OCI-LY7 (cell line): ENCODE measurements at regions not wholly inside any gene's neighbourhood (a gene's known extent, or its start where the extent isn't known, plus 50 kb on each side); places are given as distances from the start of the nearest gene placed in this dataset.

Experiments
- BruUV-seq: library from RNA; stranded (reverse); fragments of 400-500 nt; replicated peaks from 2 replicates; lab custom pipeline; 2021; lab: Mats Ljungman, UMichigan
- CTCF ChIA-PET: fragments of 300-600 bp; sonication (Branson Sonifier 250); formaldehyde crosslinking; loops from one replicate; lab custom pipeline; 2022; ENCODE audit warnings: antibody characterized with exemption; ENCODE audit not compliant: unreplicated experiment; lab: Charles Lee
- POLR2A ChIA-PET: fragments of 300-600 bp; sonication (Branson Sonifier 250); formaldehyde crosslinking; loops from one replicate; lab custom pipeline; 2022; ENCODE audit warnings: antibody characterized with exemption; lab: Charles Lee
- DNase-seq: peaks from one replicate; pipeline ENCODE4 v3.0.0-alpha.2; 2015; ENCODE audit warnings: low spot score
- H2AFZ ChIP-seq: fragments of 200-600 bp; sonication (generic), shearing (Covaris generic); 2 replicates; pipeline ENCODE4 v1.6.1; 2014; ENCODE audit warnings: mild to moderate bottlenecking, antibody characterized with exemption, low read length, moderate library complexity
- H3K27ac ChIP-seq: fragments of 200-600 bp; sonication (generic); 2 replicates; pipeline ENCODE4 v1.5.1; 2014; ENCODE audit warnings: mixed run types, low read depth, mild to moderate bottlenecking, moderate library complexity, low read length, inconsistent platforms; ENCODE audit not compliant: poor library complexity, severe bottlenecking
- H3K36me3 ChIP-seq: fragments of 200-600 bp; sonication (generic); 2 replicates; pipeline ENCODE4 v1.6.1; 2014; ENCODE audit warnings: mild to moderate bottlenecking, antibody characterized with exemption, low read length, moderate library complexity, mixed read lengths; ENCODE audit not compliant: insufficient read depth
- H3K4me1 ChIP-seq: fragments of 200-600 bp; sonication (generic); 2 replicates; pipeline ENCODE4 v1.5.1; 2014; ENCODE audit warnings: mild to moderate bottlenecking, low read length; ENCODE audit not compliant: insufficient read depth, poor library complexity, severe bottlenecking
- H3K4me2 ChIP-seq: fragments of 200-600 bp; sonication (generic); 2 replicates; pipeline ENCODE4 v1.6.1; 2014; ENCODE audit warnings: mild to moderate bottlenecking, low read length
- H3K4me3 ChIP-seq: fragments of 200-600 bp; sonication (generic); 2 replicates; pipeline ENCODE4 v1.5.1; 2014; ENCODE audit warnings: mild to moderate bottlenecking, low read depth, low read length; ENCODE audit not compliant: poor library complexity, severe bottlenecking
- H3K79me2 ChIP-seq: fragments of 200-600 bp; sonication (generic); 2 replicates; pipeline ENCODE4 v1.6.1; 2016; ENCODE audit warnings: low read depth, mild to moderate bottlenecking, low read length, moderate library complexity, mixed read lengths; ENCODE audit not compliant: insufficient read depth
- H3K9me2 ChIP-seq: fragments of 200-600 bp; sonication (generic); 2 replicates; pipeline ENCODE4 v1.6.1; 2016; ENCODE audit warnings: mild to moderate bottlenecking, low read length, mixed read lengths; ENCODE audit not compliant: insufficient read depth
- H3K9me3 ChIP-seq: fragments of 200-600 bp; sonication (generic); 2 replicates; pipeline ENCODE4 v1.6.1; 2014; ENCODE audit warnings: mild to moderate bottlenecking, mixed run types, low read length, mixed read lengths
- H4K20me1 ChIP-seq: fragments of 200-600 bp; sonication (generic); 2 replicates; pipeline ENCODE4 v1.6.1; 2014; ENCODE audit warnings: mild to moderate bottlenecking, antibody characterized with exemption, low read length, moderate library complexity, mixed read lengths; ENCODE audit not compliant: insufficient read depth
- CTCF ChIP-seq: fragments of 200-600 bp; sonication (generic); conservative IDR thresholded peaks from 2 replicates; pipeline ENCODE4 v1.5.1; 2014; ENCODE audit warnings: mild to moderate bottlenecking, antibody characterized with exemption, low read length, moderate library complexity, mixed read lengths
- EZH2phosphoT487 ChIP-seq: fragments of 200-600 bp; sonication (generic); IDR thresholded peaks from 2 replicates; pipeline ENCODE4 v1.6.1; 2018; ENCODE audit warnings: low read depth, borderline replicate concordance, mild to moderate bottlenecking, mixed run types, antibody characterized with exemption, low read length, moderate library complexity, mixed read lengths
- intact Hi-C: fragments of 100-400 bp; cut with micrococcal nuclease; formaldehyde crosslinking; loops from one replicate; pipeline ENCODE4 v1.10.0; 2022; ENCODE audit not compliant: unreplicated experiment

GRCh38 chr12:77364400-77364799, 299.0 kb upstream of the E2F7 start:
- Histone ChIP-seq H3K4me3 (no peak overlapping the region), H3K4me1 (no peaks in the 10 kb centered on the region), H3K9me3 (no peaks in the 10 kb centered on the region), H3K4me2 (no peak overlapping the region), H3K79me2 (no peaks in the 10 kb centered on the region), H3K9me2 (no peaks in the 10 kb centered on the region), H2AFZ (no peak overlapping the region), H3K36me3 (no peaks in the 10 kb centered on the region), H4K20me1 (no peaks in the 10 kb centered on the region), H3K27ac (no peak overlapping the region)
- ChIA-PET CTCF (no interaction called here), POLR2A (no interaction called here)
- intact Hi-C loops: no loop called here
- BruUV-seq: no TSS peak
- no peak for DNase-seq
- no peak for TF ChIP-seq CTCF
- TF ChIP-seq EZH2phosphoT487: no peak

- TF ChIP-seq CTCF (no peak), EZH2phosphoT487 (no peak)
- CTCF ChIA-PET: no interaction called here
- H3K4me3 ChIP-seq: no peak overlapping the region
- H3K9me2 ChIP-seq: no peaks in the 10 kb centered on the region
- no peaks in the 10 kb centered on the region for H3K4me1 ChIP-seq
- DNase-seq: no peak
- H2AFZ ChIP-seq: no peak overlapping the region
- H3K79me2 ChIP-seq: no peaks in the 10 kb centered on the region
- no peaks in the 10 kb centered on the region for H3K36me3 ChIP-seq
- intact Hi-C loops: no loop called here
- H3K27ac ChIP-seq: no peak overlapping the region
- POLR2A ChIA-PET: no interaction called here
- no peaks in the 10 kb centered on the region for H4K20me1 ChIP-seq
- BruUV-seq: no TSS peak
- H3K9me3 ChIP-seq: no peaks in the 10 kb centered on the region
- no peak overlapping the region for H3K4me2 ChIP-seq
These were observed 297.3 kb upstream of the E2F7 start for GRCh38 chr12:77362509-77363210.

- no peak for DNase-seq
- Histone ChIP-seq H2AFZ (no peak overlapping the region), H3K4me1 (no peaks in the 10 kb centered on the region), H3K79me2 (no peaks in the 10 kb centered on the region), H3K27ac (no peak overlapping the region), H3K36me3 (no peaks in the 10 kb centered on the region), H4K20me1 (no peaks in the 10 kb centered on the region), H3K4me2 (no peak overlapping the region), H3K9me3 (no peaks in the 10 kb centered on the region), H3K4me3 (no peak overlapping the region), H3K9me2 (no peaks in the 10 kb centered on the region)
- intact Hi-C loops: no loop called here
- CTCF ChIA-PET: no interaction called here
- no TSS peak for BruUV-seq
- TF ChIP-seq EZH2phosphoT487 (no peak), CTCF (no peak)
- POLR2A ChIA-PET: no interaction called here
These were observed 292.3 kb upstream of the E2F7 start for GRCh38 chr12:77357655-77358054.
